Astrocyte of the cerebellum (primary cell): ENCODE measurements at regions not wholly inside any gene's neighbourhood (a gene's known extent, or its start where the extent isn't known, plus 50 kb on each side); places are given as distances from the start of the nearest gene placed in this dataset.
"Not testable (repeated sequence)": the region's sequence is repeated elsewhere in the genome, so short reads cannot be mapped to it uniquely, and the experiment has no call there.

Experiments used
- DNase-seq: peaks from one replicate; pipeline ENCODE4 v3.0.0-alpha.2; 2011; ENCODE audit warnings: low read depth
- H3K4me3 ChIP-seq: 2 replicates; pipeline ENCODE4 v1.5.1; 2011; ENCODE audit warnings: mild to moderate bottlenecking, low read depth, low read length, moderate library complexity
- CTCF ChIP-seq: IDR thresholded peaks from 2 replicates; pipeline ENCODE4 v1.5.1; 2012; ENCODE audit warnings: low read length, low read depth, moderate library complexity, mild to moderate bottlenecking; ENCODE audit errors: missing control alignments
- in situ Hi-C: cut with HindIII; loops from 2 replicates; pipeline ENCODE4 v1.10.0; 2017; ENCODE audit warnings: low sequenced_read_pairs

GRCh38 chr5:176144508-176144907 is 93.7 kb upstream of the SIMC1 start:
- no peak for TF ChIP-seq CTCF
- in situ Hi-C loops = no loop called here
- no peak for DNase-seq
- no peak overlapping the region for H3K4me3 ChIP-seq

GRCh38 chr5:176149948-176150347 is 88.3 kb upstream of the SIMC1 start:
- DNase-seq = not testable (repeated sequence)

DNA sequence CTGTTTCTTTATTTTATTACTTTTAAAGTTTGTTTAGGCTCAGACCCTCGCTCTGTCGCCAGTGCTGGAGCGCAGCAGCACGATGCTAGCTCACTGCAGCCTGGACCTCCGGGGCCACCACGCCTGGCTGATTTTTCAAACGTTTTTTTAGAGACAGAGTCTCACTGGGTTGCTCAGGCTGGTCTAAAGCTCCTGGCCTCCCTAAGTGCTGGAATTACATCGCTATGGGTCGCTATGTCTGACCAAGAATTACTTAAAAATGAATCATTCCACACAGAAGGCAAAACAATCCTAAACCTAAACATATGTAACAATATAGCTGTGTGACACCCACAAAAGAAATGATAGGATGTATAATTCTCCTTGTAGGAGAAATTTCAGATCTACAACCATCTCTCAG is 86.9 kb upstream of the SIMC1 start:
- no peak for TF ChIP-seq CTCF
- no peak overlapping the region for H3K4me3 ChIP-seq
- DNase-seq = no peak
- in situ Hi-C loops = no loop called here

More at GRCh38 chr5:176149948-176150347, 88.3 kb upstream of the SIMC1 start:
- in situ Hi-C loops, H3K4me3 ChIP-seq: not testable (repeated sequence)

DNA sequence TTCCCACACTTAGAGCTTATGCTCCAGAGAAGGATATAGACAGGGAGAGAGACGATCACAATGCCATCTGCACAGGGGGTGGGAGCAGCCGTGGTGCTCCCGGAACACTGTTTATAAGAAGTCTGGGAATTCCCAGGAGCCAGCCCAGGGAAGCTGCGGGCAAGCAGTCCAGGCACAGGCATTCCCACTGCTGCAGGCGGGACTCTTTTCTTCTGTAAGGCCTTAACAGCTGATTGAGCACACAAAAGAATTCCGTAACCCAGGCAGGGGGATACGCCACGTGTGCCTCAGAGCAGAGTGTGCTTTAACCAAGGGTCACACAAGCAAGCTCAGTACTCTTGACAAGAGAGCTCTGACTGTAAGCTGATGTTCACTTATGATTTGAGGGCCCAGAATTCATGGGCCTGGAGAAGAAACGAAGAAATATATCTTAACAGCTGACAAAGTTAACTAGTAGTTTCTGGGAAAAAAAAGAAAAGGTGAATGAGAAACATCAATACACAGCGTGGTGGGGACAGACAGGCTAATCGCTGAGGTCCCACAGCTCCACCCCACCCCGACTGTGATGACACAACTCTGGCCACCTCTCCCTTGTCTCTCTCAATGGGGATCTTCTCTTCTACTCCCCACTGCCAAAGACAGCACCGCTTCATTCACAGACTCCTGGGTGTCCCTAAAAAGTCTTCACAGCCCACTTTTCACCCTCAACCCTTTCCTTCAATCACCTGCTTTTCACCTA is 85.9 kb upstream of the SIMC1 start:
- in situ Hi-C loops = no loop called here
- H3K4me3 ChIP-seq = no peak overlapping the region
- no peak for DNase-seq
- TF ChIP-seq CTCF = no peak

DNA sequence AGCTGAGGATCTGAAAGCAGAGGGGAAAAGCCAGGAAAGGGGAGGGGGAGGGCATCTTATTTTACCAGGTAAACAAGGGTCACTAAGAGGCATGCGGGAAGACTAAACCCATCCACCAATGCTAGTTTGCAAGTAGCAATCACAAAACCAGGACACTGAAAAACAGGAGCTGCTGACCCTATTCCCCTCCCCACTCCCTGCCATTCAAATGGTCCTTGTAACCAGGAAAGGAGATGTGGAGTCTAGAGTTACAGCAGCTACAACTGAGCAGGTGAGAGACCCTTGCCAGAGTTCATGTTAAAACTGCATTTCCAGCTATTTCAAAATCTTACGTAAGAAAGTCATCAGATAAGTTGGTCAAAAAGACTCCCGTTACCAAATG is 85.3 kb upstream of the SIMC1 start:
- H3K4me3 ChIP-seq = no peak overlapping the region
- in situ Hi-C loops = no loop called here
- TF ChIP-seq CTCF = no peak
- DNase-seq = no peak

DNA sequence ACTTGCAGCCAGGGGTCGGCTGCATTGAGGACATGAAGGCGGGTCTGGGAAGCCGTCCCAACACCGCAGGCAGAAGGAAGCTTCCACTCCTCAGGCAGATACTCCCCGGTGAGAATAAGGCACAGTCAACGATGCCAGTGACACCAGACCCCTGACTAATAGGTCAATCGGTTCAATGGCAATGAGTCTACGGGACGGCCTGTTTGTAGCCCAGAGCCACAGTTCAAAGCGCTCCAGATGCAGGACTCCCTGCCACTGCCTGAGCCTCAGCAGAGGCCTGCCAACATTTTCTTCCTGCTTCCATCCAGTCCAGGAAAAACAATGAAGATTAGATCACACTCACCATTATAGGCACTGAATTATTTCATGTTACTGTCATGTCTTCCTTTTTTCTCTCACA is 84.5 kb upstream of the SIMC1 start:
- TF ChIP-seq CTCF = no peak
- in situ Hi-C loops = no loop called here
- H3K4me3 ChIP-seq = no peak overlapping the region
- no peak for DNase-seq

GRCh38 chr5:176154821-176155220 is 83.4 kb upstream of the SIMC1 start:
- no peak for TF ChIP-seq CTCF
- no peak for DNase-seq
- in situ Hi-C loops = no loop called here

More at GRCh38 chr5:176154821-176155220, 83.4 kb upstream of the SIMC1 start:
- no peak overlapping the region for H3K4me3 ChIP-seq
